A673 (cell line): ENCODE measurements at regions not wholly inside any gene's neighbourhood (a gene's known extent, or its start where the extent isn't known, plus 50 kb on each side); places are given as distances from the start of the nearest gene placed in this dataset.

Experiments used
- CTCF ChIP-seq: fragments of 300-800, 200-600 bp; sonication (generic); conservative IDR thresholded peaks from 2 replicates; pipeline ENCODE4 v1.5.1; 2017; ENCODE audit warnings: low read depth, mild to moderate bottlenecking, antibody characterized with exemption, low read length, moderate library complexity, mixed read lengths
- EZH2 ChIP-seq: fragments of 200-600 bp; sonication (generic); IDR thresholded peaks from 2 replicates; pipeline ENCODE4 v1.6.1; 2017; ENCODE audit warnings: borderline replicate concordance, low read depth, mild to moderate bottlenecking, mixed read lengths, antibody characterized with exemption, low read length; ENCODE audit not compliant: poor library complexity, severe bottlenecking

- TF ChIP-seq CTCF (no peak), EZH2 (no peak)
Observed at GRCh38 chr7:145088111-145088745, 252.4 kb upstream of the TPK1 start.
